Vagina (tissue), 2 donors: ENCODE measurements at regions not wholly inside any gene's neighbourhood (a gene's known extent, or its start where the extent isn't known, plus 50 kb on each side); places are given as distances from the start of the nearest gene placed in this dataset.
A peak's percentile ranks its signal among the peaks of the same experiment; 100 is the strongest.

ENCODE experiments used
- CTCF ChIP-seq, 3 experiments: fragments of 450-650 bp in 2 of 3; fragments of 200-600 bp in 1 of 3; sonication (generic) in 1 of 3; IDR thresholded peaks; one replicate each; pipeline ENCODE4 v1.5.1; 2017 to 2019; ENCODE audit warnings: antibody characterized with exemption in 3 of 3, mild to moderate bottlenecking in 2 of 3, moderate library complexity in 2 of 3
- POLR2AphosphoS5 ChIP-seq, 2 donors: sonication (generic); formaldehyde crosslinking; IDR thresholded peaks; one replicate each; pipeline ENCODE4 v1.9.0; 2017; ENCODE audit warnings: antibody characterized with exemption in 2 of 2, mild to moderate bottlenecking in 2 of 2, low read depth in 1 of 2; ENCODE audit not compliant: insufficient read depth in 1 of 2

GRCh38 chr21:16912075-16912474 lies 600.8 kb upstream of the CXADR start:
- TF ChIP-seq POLR2AphosphoS5 (IDR thresholded peaks at IDR 0.05; ENCODE audit: insufficient read depth in 1 of 2, low read depth in 1 of 2) (peak in 1 of 2 donors; percentile 26), CTCF (IDR thresholded peaks at IDR 0.05) (no peak)
